Bronchial epithelial cell (primary cell): ENCODE measurements at regions not wholly inside any gene's neighbourhood (a gene's known extent, or its start where the extent isn't known, plus 50 kb on each side); places are given as distances from the start of the nearest gene placed in this dataset.

Source experiments
- DNase-seq: peaks from one replicate; pipeline ENCODE4 v3.0.0-alpha.2; 2010; ENCODE audit warnings: low read depth
- FAIRE-seq: peaks from 2 replicates; lab custom pipeline; 2011; peaks lifted over from hg19 to GRCh38; lab: Jason Lieb, UNC
- H3K27me3 ChIP-seq: 2 replicates; pipeline ENCODE4 v1.5.1; 2011; ENCODE audit warnings: low read length; ENCODE audit not compliant: control insufficient read depth, insufficient read depth
- H3K36me3 ChIP-seq: 2 replicates; pipeline ENCODE4 v1.5.1; 2011; ENCODE audit warnings: low read length; ENCODE audit not compliant: control insufficient read depth, insufficient read depth
- H3K4me3 ChIP-seq: 2 replicates; pipeline ENCODE4 v1.5.1; 2011; ENCODE audit warnings: mild to moderate bottlenecking, low read depth, low read length, control low read depth
- CTCF ChIP-seq: IDR thresholded peaks from 2 replicates; pipeline ENCODE4 v1.5.1; 2011; ENCODE audit warnings: mild to moderate bottlenecking, moderate library complexity, low read length, control low read depth, inconsistent platforms; ENCODE audit not compliant: insufficient read depth, severe bottlenecking

- no peak for DNase-seq
- no peak for TF ChIP-seq CTCF
- no peak for FAIRE-seq
- Histone ChIP-seq H3K36me3 (no peaks in the 10 kb centered on the region), H3K27me3 (no peaks in the 10 kb centered on the region), H3K4me3 (no peak overlapping the region)
Measured at GRCh38 chr7:15755061-15755460, 68.6 kb upstream of the MEOX2 start.

GRCh38 chr7:15753887-15754579, 67.5 kb upstream of the MEOX2 start:
- Histone ChIP-seq H3K27me3 (no peaks in the 10 kb centered on the region), H3K36me3 (no peaks in the 10 kb centered on the region), H3K4me3 (no peak overlapping the region)
- DNase-seq (no peak), FAIRE-seq (no peak)
- no peak for TF ChIP-seq CTCF

- TF ChIP-seq CTCF: no peak
- no peaks in the 10 kb centered on the region for H3K36me3 ChIP-seq
- no peaks in the 10 kb centered on the region for H3K27me3 ChIP-seq
- DNase-seq: no peak
- no peak for FAIRE-seq
- no peak overlapping the region for H3K4me3 ChIP-seq
Measured at GRCh38 chr7:15752377-15752776, 65.9 kb upstream of the MEOX2 start.

- TF ChIP-seq CTCF: no peak
- DNase-seq (no peak), FAIRE-seq (no peak)
- H3K27me3 ChIP-seq: no peaks in the 10 kb centered on the region
- no peaks in the 10 kb centered on the region for H3K36me3 ChIP-seq
- no peak overlapping the region for H3K4me3 ChIP-seq
Measured at GRCh38 chr7:15751191-15751701, 64.8 kb upstream of the MEOX2 start.

GRCh38 chr7:15750727-15751126, 64.2 kb upstream of the MEOX2 start:
- FAIRE-seq (no peak), DNase-seq (no peak)
- no peaks in the 10 kb centered on the region for H3K36me3 ChIP-seq
- TF ChIP-seq CTCF: no peak
- no peaks in the 10 kb centered on the region for H3K27me3 ChIP-seq
- H3K4me3 ChIP-seq: no peak overlapping the region

- TF ChIP-seq CTCF: no peak
- FAIRE-seq: no peak
Measured at GRCh38 chr7:15749631-15750030, 63.1 kb upstream of the MEOX2 start.

More at GRCh38 chr7:15749631-15750030, 63.1 kb upstream of the MEOX2 start:
- Histone ChIP-seq H3K27me3 (no peaks in the 10 kb centered on the region), H3K36me3 (no peaks in the 10 kb centered on the region), H3K4me3 (no peak overlapping the region)
- no peak for DNase-seq
